ENCODE measurements at regions not wholly inside any gene's neighbourhood (a gene's known extent, or its start where the extent isn't known, plus 50 kb on each side); places are given as distances from the start of the nearest gene placed in this dataset.

GRCh38 chr10:118957443-118957825 is 72.1 kb upstream of the NANOS1 start:
- TF ChIP-seq CTCF (IDR thresholded peaks at IDR 0.05; ENCODE audit: insufficient read depth, low read length) (no peak), POLR2AphosphoS5 (IDR thresholded peaks at IDR 0.05; ENCODE audit: low read depth) (no peak), SPI1 (IDR thresholded peaks at IDR 0.05; ENCODE audit: borderline replicate concordance, low read depth) (no peak)
